ENCODE measurements at regions not wholly inside any gene's neighbourhood (a gene's known extent, or its start where the extent isn't known, plus 50 kb on each side); places are given as distances from the start of the nearest gene placed in this dataset.

- H3K79me2 ChIP-seq (ENCODE audit: low read depth): no peaks in the 10 kb centered on the region
- no peak overlapping the region for H3K4me2 ChIP-seq
- Mint-ChIP-seq H3K36me3 (no peaks in the 10 kb centered on the region), H3K4me3 (no peak overlapping the region), H3K27me3 (ENCODE audit: insufficient read depth, low read depth) (peaks cover 5% of the 10 kb centered on the region), H3K9me3 (no peaks in the 10 kb centered on the region), H3K27ac (no peak overlapping the region), H3K4me1 (peaks cover 8% of the 10 kb centered on the region)
- no peak overlapping the region for H3K9ac ChIP-seq
- H4K20me1 ChIP-seq (ENCODE audit: low read depth): no peaks in the 10 kb centered on the region
- no peak for DNase-seq (ENCODE audit: low spot score)
- no peaks in the 10 kb centered on the region for H3K36me3 ChIP-seq
- no peak overlapping the region for H3K4me3 ChIP-seq
- no peaks in the 10 kb centered on the region for H3K27me3 ChIP-seq
- no peaks in the 10 kb centered on the region for H3K9me3 ChIP-seq (ENCODE audit: low read depth)
- no peaks in the 10 kb centered on the region for H3K4me1 ChIP-seq
- no peak overlapping the region for H2AFZ ChIP-seq (replicated peaks)
- H3K27ac ChIP-seq: no peak overlapping the region
- H3F3A ChIP-seq (ENCODE audit: low read depth): no peaks in the 10 kb centered on the region
- no peak for TF ChIP-seq EZH2 (IDR thresholded peaks at IDR 0.05)
- no peak for TF ChIP-seq CTCF (IDR thresholded peaks at IDR 0.05)
- no peak for TF ChIP-seq EZH2phosphoT487 (IDR thresholded peaks at IDR 0.05)
Observed at GRCh38 chr6:108739496-108740330, 108.5 kb upstream of the ARMC2 start.

GRCh38 chr6:108741331-108741989 lies 106.8 kb upstream of the ARMC2 start:
- H3K4me1 Mint-ChIP-seq: peaks cover 5% of the 10 kb centered on the region
- Histone ChIP-seq H3K4me2 (no peak overlapping the region), H4K20me1 (ENCODE audit: low read depth) (no peaks in the 10 kb centered on the region), H3K27ac (no peak overlapping the region), H3K4me1 (no peaks in the 10 kb centered on the region), H3K36me3 (no peaks in the 10 kb centered on the region), H3F3A (ENCODE audit: low read depth) (no peaks in the 10 kb centered on the region), H3K27me3 (no peaks in the 10 kb centered on the region), H3K9ac (no peak overlapping the region), H3K9me3 (ENCODE audit: low read depth) (no peaks in the 10 kb centered on the region), H2AFZ (replicated peaks) (no peak overlapping the region), H3K79me2 (ENCODE audit: low read depth) (no peaks in the 10 kb centered on the region), H3K4me3 (no peak overlapping the region)
- H3K9me3 Mint-ChIP-seq: no peaks in the 10 kb centered on the region
- DNase-seq (ENCODE audit: low spot score): no peak
- H3K27ac Mint-ChIP-seq: no peak overlapping the region
- H3K27me3 Mint-ChIP-seq (ENCODE audit: insufficient read depth, low read depth): peaks cover 3% of the 10 kb centered on the region
- TF ChIP-seq EZH2phosphoT487 (IDR thresholded peaks at IDR 0.05): no peak
- no peak for TF ChIP-seq EZH2 (IDR thresholded peaks at IDR 0.05)
- TF ChIP-seq CTCF (IDR thresholded peaks at IDR 0.05): no peak
- H3K4me3 Mint-ChIP-seq: no peak overlapping the region
- no peaks in the 10 kb centered on the region for H3K36me3 Mint-ChIP-seq

GRCh38 chr6:108742041-108742440 lies 106.2 kb upstream of the ARMC2 start:
- Histone ChIP-seq H4K20me1 (ENCODE audit: low read depth) (no peaks in the 10 kb centered on the region), H2AFZ (replicated peaks) (no peak overlapping the region), H3K27ac (no peak overlapping the region), H3K36me3 (no peaks in the 10 kb centered on the region), H3K4me3 (no peak overlapping the region), H3K9me3 (ENCODE audit: low read depth) (no peaks in the 10 kb centered on the region), H3K27me3 (no peaks in the 10 kb centered on the region), H3K79me2 (ENCODE audit: low read depth) (no peaks in the 10 kb centered on the region), H3K4me2 (no peak overlapping the region), H3K4me1 (no peaks in the 10 kb centered on the region), H3K9ac (no peak overlapping the region), H3F3A (ENCODE audit: low read depth) (no peaks in the 10 kb centered on the region)
- H3K4me3 Mint-ChIP-seq: no peak overlapping the region
- no peaks in the 10 kb centered on the region for H3K9me3 Mint-ChIP-seq
- H3K27ac Mint-ChIP-seq: no peak overlapping the region
- H3K27me3 Mint-ChIP-seq (ENCODE audit: insufficient read depth, low read depth): peaks cover 3% of the 10 kb centered on the region
- no peak for DNase-seq (ENCODE audit: low spot score)
- TF ChIP-seq EZH2phosphoT487 (IDR thresholded peaks at IDR 0.05): no peak
- no peak for TF ChIP-seq EZH2 (IDR thresholded peaks at IDR 0.05)
- TF ChIP-seq CTCF (IDR thresholded peaks at IDR 0.05): no peak
- peaks cover 2% of the 10 kb centered on the region for H3K4me1 Mint-ChIP-seq
- H3K36me3 Mint-ChIP-seq: no peaks in the 10 kb centered on the region

All from neural progenitor cell (in vitro differentiated cells).